H1 (cell line): ENCODE measurements at regions not wholly inside any gene's neighbourhood (a gene's known extent, or its start where the extent isn't known, plus 50 kb on each side); places are given as distances from the start of the nearest gene placed in this dataset.

Experiments
- POLR2AphosphoS5 ChIP-seq: IDR thresholded peaks from 2 replicates; pipeline ENCODE4 v1.6.1; 2011; ENCODE audit warnings: low read depth, low read length
- RAD21 ChIP-seq, 2 experiments: IDR thresholded peaks in 1 of 2; conservative IDR thresholded peaks in 1 of 2; 2 replicates each; pipeline ENCODE4 v1.6.1; 2011; ENCODE audit warnings: low read depth in 2 of 2, low read length in 2 of 2, improper control_type of control experiment in 1 of 2, inconsistent platforms in 1 of 2, mild to moderate bottlenecking in 1 of 2, moderate library complexity in 1 of 2
- YY1 ChIP-seq: IDR thresholded peaks from 2 replicates; pipeline ENCODE4 v1.6.1; 2011; ENCODE audit warnings: low read depth, mild to moderate bottlenecking, low read length
- TF ChIP-seq, protein P1 (sequence below), 3 experiments: IDR thresholded peaks; 1 replicate in 2 of 3; 2 replicates in 1 of 3; pipeline versions ENCODE4 v1.5.1 to v1.6.1; 2011; ENCODE audit warnings: low read length in 3 of 3, mild to moderate bottlenecking in 3 of 3, inconsistent platforms in 2 of 3, low read depth in 1 of 3, moderate library complexity in 1 of 3; ENCODE audit not compliant: insufficient read depth in 1 of 3; ENCODE audit errors: control extremely low read depth in 1 of 3

DNA sequence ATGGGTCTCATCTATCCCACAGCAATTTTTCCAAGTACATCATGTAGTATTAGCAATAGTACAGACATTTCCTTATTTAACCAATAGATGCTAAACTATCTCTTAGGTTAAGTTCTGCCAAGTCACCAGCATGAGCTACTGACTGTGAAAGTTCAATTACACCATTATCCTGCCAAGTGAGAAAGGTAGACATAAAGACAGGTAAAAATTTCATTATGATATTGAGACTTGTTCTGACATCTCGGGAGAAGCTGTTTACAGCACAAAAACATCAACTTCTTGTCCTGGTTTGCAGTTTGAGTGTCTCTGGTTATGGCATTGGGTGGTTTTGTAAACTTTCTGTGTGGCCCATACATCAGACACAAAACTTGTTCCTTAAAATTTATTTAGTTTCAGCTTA, 622.4 kb upstream of the PCDH10 start:
- TF ChIP-seq, protein P1, sequence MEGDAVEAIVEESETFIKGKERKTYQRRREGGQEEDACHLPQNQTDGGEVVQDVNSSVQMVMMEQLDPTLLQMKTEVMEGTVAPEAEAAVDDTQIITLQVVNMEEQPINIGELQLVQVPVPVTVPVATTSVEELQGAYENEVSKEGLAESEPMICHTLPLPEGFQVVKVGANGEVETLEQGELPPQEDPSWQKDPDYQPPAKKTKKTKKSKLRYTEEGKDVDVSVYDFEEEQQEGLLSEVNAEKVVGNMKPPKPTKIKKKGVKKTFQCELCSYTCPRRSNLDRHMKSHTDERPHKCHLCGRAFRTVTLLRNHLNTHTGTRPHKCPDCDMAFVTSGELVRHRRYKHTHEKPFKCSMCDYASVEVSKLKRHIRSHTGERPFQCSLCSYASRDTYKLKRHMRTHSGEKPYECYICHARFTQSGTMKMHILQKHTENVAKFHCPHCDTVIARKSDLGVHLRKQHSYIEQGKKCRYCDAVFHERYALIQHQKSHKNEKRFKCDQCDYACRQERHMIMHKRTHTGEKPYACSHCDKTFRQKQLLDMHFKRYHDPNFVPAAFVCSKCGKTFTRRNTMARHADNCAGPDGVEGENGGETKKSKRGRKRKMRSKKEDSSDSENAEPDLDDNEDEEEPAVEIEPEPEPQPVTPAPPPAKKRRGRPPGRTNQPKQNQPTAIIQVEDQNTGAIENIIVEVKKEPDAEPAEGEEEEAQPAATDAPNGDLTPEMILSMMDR (IDR thresholded peaks at IDR 0.05; ENCODE audit: control extremely low read depth in 1 of 3, insufficient read depth in 1 of 3, low read depth in 1 of 3, low read length in 3 of 3), result no peak
- no peak for TF ChIP-seq POLR2AphosphoS5
- no peak for TF ChIP-seq RAD21 (IDR thresholded peaks at IDR 0.05 in 1 of 2, conservative IDR thresholded peaks at IDR 0.05 in 1 of 2; ENCODE audit: low read depth in 2 of 2, low read length in 2 of 2)
- TF ChIP-seq YY1, result no peak
